Stimulated activated CD8-positive, alpha-beta memory T cell treated with anti-CD3 and anti-CD28 coated beads, Interleukin-4, amount 100 ng/mL, for 48 hours (primary cell): ENCODE measurements at regions not wholly inside any gene's neighbourhood (a gene's known extent, or its start where the extent isn't known, plus 50 kb on each side); places are given as distances from the start of the nearest gene placed in this dataset.
"Not testable (repeated sequence)": the region's sequence is repeated elsewhere in the genome, so short reads cannot be mapped to it uniquely, and the experiment has no call there.

ENCODE experiments used
- DNase-seq: peaks from one replicate; pipeline ENCODE4 v3.0.0-alpha.2; 2020

GRCh38 chrX:139475432-139475831, 55.1 kb upstream of the F9 start:
- DNase-seq, result no peak

- not testable (repeated sequence) for DNase-seq
Measured at GRCh38 chrX:139461945-139462344, 68.6 kb upstream of the F9 start.

- no peak for DNase-seq
Measured at GRCh38 chrX:139454743-139455142, 75.8 kb upstream of the F9 start.

- DNase-seq, result no peak
Measured at GRCh38 chrX:139448996-139449395, 81.5 kb upstream of the F9 start.

GRCh38 chrX:139446832-139447231, 83.7 kb upstream of the F9 start:
- DNase-seq, result no peak

GRCh38 chrX:139429913-139430312, 100.6 kb upstream of the F9 start:
- DNase-seq, result no peak

GRCh38 chrX:139423186-139423585, 107.4 kb upstream of the F9 start:
- DNase-seq, result no peak

GRCh38 chrX:139398258-139398657, 132.3 kb upstream of the F9 start:
- DNase-seq, result not testable (repeated sequence)

- no peak for DNase-seq
Measured at GRCh38 chrX:139388254-139388653, 142.3 kb upstream of the F9 start.

GRCh38 chrX:139382529-139382928, 148.0 kb upstream of the F9 start:
- DNase-seq, result no peak

GRCh38 chrX:139376547-139376946, 154.0 kb upstream of the F9 start:
- DNase-seq, result not testable (repeated sequence)

GRCh38 chrX:139360356-139360755, 170.2 kb upstream of the F9 start:
- no peak for DNase-seq

GRCh38 chrX:139342594-139342991, 187.9 kb upstream of the F9 start:
- not testable (repeated sequence) for DNase-seq

- not testable (repeated sequence) for DNase-seq
Measured at GRCh38 chrX:139341855-139342593, 188.5 kb upstream of the F9 start.

GRCh38 chrX:139332441-139332840, 198.1 kb upstream of the F9 start:
- no peak for DNase-seq

GRCh38 chrX:139327355-139327754, 203.2 kb upstream of the F9 start:
- no peak for DNase-seq

- no peak for DNase-seq
Measured at GRCh38 chrX:139324756-139325155, 205.8 kb upstream of the F9 start.

GRCh38 chrX:139320661-139321354, 209.7 kb upstream of the F9 start:
- DNase-seq, result not testable (repeated sequence)

- not testable (repeated sequence) for DNase-seq
Measured at GRCh38 chrX:139306675-139307074, 223.9 kb upstream of the F9 start.

GRCh38 chrX:139304471-139304870, 226.1 kb upstream of the F9 start:
- DNase-seq, result no peak

- DNase-seq, result no peak
Measured at GRCh38 chrX:139299309-139299708, 231.2 kb upstream of the F9 start.

GRCh38 chrX:139298437-139298836, 232.1 kb upstream of the F9 start:
- no peak for DNase-seq

GRCh38 chrX:139297638-139298037, 232.9 kb upstream of the F9 start:
- no peak for DNase-seq

- DNase-seq, result no peak
Measured at GRCh38 chrX:139293991-139294390, 236.5 kb upstream of the F9 start.

GRCh38 chrX:139290310-139290709, 240.2 kb upstream of the F9 start:
- no peak for DNase-seq
